ENCODE measurements at regions not wholly inside any gene's neighbourhood (a gene's known extent, or its start where the extent isn't known, plus 50 kb on each side); places are given as distances from the start of the nearest gene placed in this dataset.

- DNase-seq (ENCODE audit: insufficient read length) (no peak), FAIRE-seq (no peak)
- no peak for TF ChIP-seq POLR2AphosphoS5 (IDR thresholded peaks at IDR 0.05; ENCODE audit: low read depth, low read length)
These were observed 77.2 kb downstream of the IL12A start for GRCh38 chr3:160065786-160066185.

GRCh38 chr3:160069986-160070385, 81.4 kb downstream of the IL12A start:
- FAIRE-seq (no peak), DNase-seq (ENCODE audit: insufficient read length) (no peak)
- TF ChIP-seq POLR2AphosphoS5 (IDR thresholded peaks at IDR 0.05; ENCODE audit: low read depth, low read length) (no peak), POLR2A (IDR thresholded peaks at IDR 0.05; ENCODE audit: low read depth, low read length) (no peak), TAF1 (IDR thresholded peaks at IDR 0.05; ENCODE audit: borderline replicate concordance, low read depth, low read length) (no peak)

- FAIRE-seq (no peak), DNase-seq (ENCODE audit: insufficient read length) (no peak)
- TF ChIP-seq POLR2AphosphoS5 (IDR thresholded peaks at IDR 0.05; ENCODE audit: low read depth, low read length) = no peak
- no peak for TF ChIP-seq POLR2A (IDR thresholded peaks at IDR 0.05; ENCODE audit: low read depth, low read length)
- TF ChIP-seq TAF1 (IDR thresholded peaks at IDR 0.05; ENCODE audit: borderline replicate concordance, low read depth, low read length) = no peak
These were observed 87.9 kb downstream of the IL12A start for GRCh38 chr3:160076519-160076918.

GRCh38 chr3:160078533-160078932, 89.9 kb downstream of the IL12A start:
- TF ChIP-seq POLR2AphosphoS5 (IDR thresholded peaks at IDR 0.05; ENCODE audit: low read depth, low read length) = no peak
- no peak for TF ChIP-seq POLR2A (IDR thresholded peaks at IDR 0.05; ENCODE audit: low read depth, low read length)
- TF ChIP-seq TAF1 (IDR thresholded peaks at IDR 0.05; ENCODE audit: borderline replicate concordance, low read depth, low read length) = no peak
- DNase-seq (ENCODE audit: insufficient read length) = no peak
- FAIRE-seq = no peak

GRCh38 chr3:160081958-160082533, 93.4 kb downstream of the IL12A start:
- TF ChIP-seq TAF1 (IDR thresholded peaks at IDR 0.05; ENCODE audit: borderline replicate concordance, low read depth, low read length) = no peak
- TF ChIP-seq POLR2AphosphoS5 (IDR thresholded peaks at IDR 0.05; ENCODE audit: low read depth, low read length) = no peak
- TF ChIP-seq POLR2A (IDR thresholded peaks at IDR 0.05; ENCODE audit: low read depth, low read length) = no peak
- DNase-seq (ENCODE audit: insufficient read length) (no peak), FAIRE-seq (no peak)

- FAIRE-seq (no peak), DNase-seq (ENCODE audit: insufficient read length) (no peak)
- TF ChIP-seq TAF1 (IDR thresholded peaks at IDR 0.05; ENCODE audit: borderline replicate concordance, low read depth, low read length) = no peak
- no peak for TF ChIP-seq POLR2AphosphoS5 (IDR thresholded peaks at IDR 0.05; ENCODE audit: low read depth, low read length)
- no peak for TF ChIP-seq POLR2A (IDR thresholded peaks at IDR 0.05; ENCODE audit: low read depth, low read length)
These were observed 96.4 kb downstream of the IL12A start for GRCh38 chr3:160084998-160085397.

GRCh38 chr3:160088492-160089137, 100.0 kb downstream of the IL12A start:
- TF ChIP-seq POLR2A (IDR thresholded peaks at IDR 0.05; ENCODE audit: low read depth, low read length) = no peak
- no peak for TF ChIP-seq TAF1 (IDR thresholded peaks at IDR 0.05; ENCODE audit: borderline replicate concordance, low read depth, low read length)
- TF ChIP-seq POLR2AphosphoS5 (IDR thresholded peaks at IDR 0.05; ENCODE audit: low read depth, low read length) = no peak
- no peak for FAIRE-seq
- no peak for DNase-seq (ENCODE audit: insufficient read length)

GRCh38 chr3:160090653-160091052, 102.0 kb downstream of the IL12A start:
- no peak for DNase-seq (ENCODE audit: insufficient read length)
- FAIRE-seq = no peak
- no peak for TF ChIP-seq POLR2A (IDR thresholded peaks at IDR 0.05; ENCODE audit: low read depth, low read length)
- no peak for TF ChIP-seq TAF1 (IDR thresholded peaks at IDR 0.05; ENCODE audit: borderline replicate concordance, low read depth, low read length)

GRCh38 chr3:160091441-160091840, 102.8 kb downstream of the IL12A start:
- TF ChIP-seq POLR2A (IDR thresholded peaks at IDR 0.05; ENCODE audit: low read depth, low read length) = no peak
- TF ChIP-seq POLR2AphosphoS5 (IDR thresholded peaks at IDR 0.05; ENCODE audit: low read depth, low read length) = no peak
- no peak for TF ChIP-seq TAF1 (IDR thresholded peaks at IDR 0.05; ENCODE audit: borderline replicate concordance, low read depth, low read length)
- DNase-seq (ENCODE audit: insufficient read length) (no peak), FAIRE-seq (no peak)

GRCh38 chr3:160092760-160093159, 104.1 kb downstream of the IL12A start:
- FAIRE-seq (no peak), DNase-seq (ENCODE audit: insufficient read length) (no peak)
- TF ChIP-seq POLR2A (IDR thresholded peaks at IDR 0.05; ENCODE audit: low read depth, low read length) (no peak), POLR2AphosphoS5 (IDR thresholded peaks at IDR 0.05; ENCODE audit: low read depth, low read length) (no peak), TAF1 (IDR thresholded peaks at IDR 0.05; ENCODE audit: borderline replicate concordance, low read depth, low read length) (no peak)

GRCh38 chr3:160094562-160094961, 105.9 kb downstream of the IL12A start:
- TF ChIP-seq POLR2AphosphoS5 (IDR thresholded peaks at IDR 0.05; ENCODE audit: low read depth, low read length) (no peak), POLR2A (IDR thresholded peaks at IDR 0.05; ENCODE audit: low read depth, low read length) (no peak), TAF1 (IDR thresholded peaks at IDR 0.05; ENCODE audit: borderline replicate concordance, low read depth, low read length) (no peak)
- DNase-seq (ENCODE audit: insufficient read length) (no peak), FAIRE-seq (no peak)

- no peak for FAIRE-seq
- DNase-seq (ENCODE audit: insufficient read length) = no peak
- TF ChIP-seq POLR2A (IDR thresholded peaks at IDR 0.05; ENCODE audit: low read depth, low read length) (no peak), POLR2AphosphoS5 (IDR thresholded peaks at IDR 0.05; ENCODE audit: low read depth, low read length) (no peak), TAF1 (IDR thresholded peaks at IDR 0.05; ENCODE audit: borderline replicate concordance, low read depth, low read length) (no peak)
These were observed 108.8 kb downstream of the IL12A start for GRCh38 chr3:160097478-160097877.
